Endothelial cell of umbilical vein (primary cell): ENCODE measurements at regions not wholly inside any gene's neighbourhood (a gene's known extent, or its start where the extent isn't known, plus 50 kb on each side); places are given as distances from the start of the nearest gene placed in this dataset.

Experiments
- BruUV-seq: library from RNA; stranded (reverse); fragments of 400-500 nt; replicated peaks from 2 replicates; lab custom pipeline; 2021; lab: Mats Ljungman, UMichigan
- CTCF ChIA-PET: fragments of 300-600, 350-600 bp; sonication (Branson Sonifier 250); formaldehyde crosslinking; loops from one replicate; lab custom pipeline; 2021; ENCODE audit warnings: antibody characterized with exemption, inconsistent platforms; lab: Charles Lee
- POLR2A ChIA-PET: fragments of 300-600, 350-600 bp; sonication (Branson Sonifier 250); formaldehyde crosslinking; loops from one replicate; lab custom pipeline; 2021; ENCODE audit warnings: antibody characterized with exemption, inconsistent platforms; lab: Charles Lee
- DNase-seq: peaks from one replicate; pipeline ENCODE4 v3.0.0-alpha.2; 2011; ENCODE audit warnings: low read depth, low spot score
- FAIRE-seq: peaks from 2 replicates; lab custom pipeline; 2011; peaks lifted over from hg19 to GRCh38; lab: Jason Lieb, UNC
- H2AFZ ChIP-seq: 2 replicates; pipeline ENCODE4 v1.6.0; 2012; ENCODE audit warnings: low read depth, low read length, control low read depth, inconsistent platforms
- H3K27ac ChIP-seq: 2 replicates; pipeline ENCODE4 v1.5.1; 2011; ENCODE audit warnings: low read depth, mild to moderate bottlenecking, control low read depth, low read length, moderate library complexity; ENCODE audit not compliant: insufficient read depth
- H3K27me3 ChIP-seq, 2 experiments: 2 replicates each; pipeline versions ENCODE4 v1.6.0 to v1.6.1; 2011; ENCODE audit warnings: low read length in 2 of 2, mixed read lengths in 1 of 2; ENCODE audit not compliant: control insufficient read depth in 2 of 2, insufficient read depth in 2 of 2
- H3K36me3 ChIP-seq, 2 experiments: 2 replicates in 1 of 2; 3 replicates in 1 of 2; pipeline ENCODE4 v1.5.1; 2011; ENCODE audit warnings: low read length in 2 of 2, mild to moderate bottlenecking in 1 of 2, moderate library complexity in 1 of 2; ENCODE audit not compliant: control insufficient read depth in 2 of 2, insufficient read depth in 2 of 2; ENCODE audit errors: extremely low read depth in 1 of 2
- H3K4me1 ChIP-seq: 3 replicates; pipeline ENCODE4 v1.5.1; 2011; ENCODE audit warnings: mild to moderate bottlenecking, low read length; ENCODE audit not compliant: control insufficient read depth, insufficient read depth; ENCODE audit errors: extremely low read depth
- H3K4me2 ChIP-seq: 2 replicates; pipeline ENCODE4 v1.6.1; 2011; ENCODE audit warnings: low read length, control low read depth, mixed read lengths; ENCODE audit not compliant: insufficient read depth
- H3K4me3 ChIP-seq, 3 experiments: fragments of 200-600 bp in 1 of 3; sonication (generic), shearing (Covaris generic) in 1 of 3; replicated peaks in 1 of 3; 2 replicates each; pipeline ENCODE4 v1.5.1; 2011 to 2016; ENCODE audit warnings: control low read depth in 3 of 3, low read length in 3 of 3, mild to moderate bottlenecking in 2 of 3, inconsistent platforms in 1 of 3, low read depth in 1 of 3, moderate library complexity in 1 of 3; ENCODE audit not compliant: insufficient read depth in 1 of 3
- H3K79me2 ChIP-seq: 2 replicates; pipeline ENCODE4 v1.6.0; 2012; ENCODE audit warnings: low read length, inconsistent platforms; ENCODE audit not compliant: control insufficient read depth, insufficient read depth
- H3K9ac ChIP-seq: replicated peaks from 2 replicates; pipeline ENCODE3; 2011; ENCODE audit warnings: low read length, control low read depth; ENCODE audit not compliant: insufficient read depth; ENCODE audit errors: extremely low read depth
- H3K9me1 ChIP-seq: replicated peaks from 3 replicates; pipeline ENCODE4 v1.6.0; 2011; ENCODE audit warnings: mild to moderate bottlenecking, low read length; ENCODE audit not compliant: control insufficient read depth, insufficient read depth; ENCODE audit errors: extremely low read depth
- H3K9me3 ChIP-seq: replicated peaks from 2 replicates; pipeline ENCODE4 v1.5.1; 2012; ENCODE audit warnings: low read length, inconsistent platforms; ENCODE audit not compliant: control insufficient read depth, insufficient read depth
- H4K20me1 ChIP-seq: replicated peaks from 2 replicates; pipeline ENCODE3; 2011; ENCODE audit warnings: mild to moderate bottlenecking, low read length; ENCODE audit not compliant: control insufficient read depth, insufficient read depth; ENCODE audit errors: extremely low read depth
- EZH2 ChIP-seq: IDR thresholded peaks from 2 replicates; pipeline ENCODE4 v1.6.1; 2012; ENCODE audit warnings: borderline replicate concordance, low read depth, mild to moderate bottlenecking, moderate library complexity, low read length, inconsistent platforms; ENCODE audit not compliant: severe bottlenecking
- JUN ChIP-seq: IDR thresholded peaks from 2 replicates; pipeline ENCODE4 v1.6.1; 2011; ENCODE audit warnings: borderline replicate concordance, low read depth; ENCODE audit not compliant: insufficient read length, insufficient read depth
- MYC ChIP-seq: IDR thresholded peaks from one replicate; pipeline ENCODE4 v1.6.1; 2011; ENCODE audit warnings: mild to moderate bottlenecking, low read depth, low read length
- POLR2A ChIP-seq: IDR thresholded peaks from 2 replicates; pipeline ENCODE4 v1.6.1; 2012; ENCODE audit warnings: low read depth, mild to moderate bottlenecking, control low read depth, low read length
- dilution Hi-C: fragments of 300-500 bp; cut with MboI; formaldehyde crosslinking; loops from one replicate; pipeline ENCODE4 v1.15.0; 2019; ENCODE audit warnings: low sequenced_read_pairs; ENCODE audit not compliant: extremely low pct_ligation_motif_present
- intact Hi-C: fragments of 100-400 bp; cut with micrococcal nuclease; formaldehyde crosslinking; loops from one replicate; pipeline ENCODE4 v1.10.0; 2022
- TF ChIP-seq, protein P1 (sequence below), 2 donors: IDR thresholded peaks; 1 replicate in 1 of 2; 2 replicates in 1 of 2; pipeline ENCODE4 v1.5.1; 2011; ENCODE audit warnings: low read length in 2 of 2, mild to moderate bottlenecking in 2 of 2, moderate library complexity in 2 of 2, control low read depth in 1 of 2, inconsistent platforms in 1 of 2, low read depth in 1 of 2; ENCODE audit not compliant: insufficient read depth in 1 of 2; ENCODE audit errors: extremely low read depth in 1 of 2
- TF ChIP-seq, protein P2 (sequence below): IDR thresholded peaks from 2 replicates; pipeline ENCODE4 v1.6.1; 2011; ENCODE audit not compliant: insufficient read depth, insufficient read length

DNA sequence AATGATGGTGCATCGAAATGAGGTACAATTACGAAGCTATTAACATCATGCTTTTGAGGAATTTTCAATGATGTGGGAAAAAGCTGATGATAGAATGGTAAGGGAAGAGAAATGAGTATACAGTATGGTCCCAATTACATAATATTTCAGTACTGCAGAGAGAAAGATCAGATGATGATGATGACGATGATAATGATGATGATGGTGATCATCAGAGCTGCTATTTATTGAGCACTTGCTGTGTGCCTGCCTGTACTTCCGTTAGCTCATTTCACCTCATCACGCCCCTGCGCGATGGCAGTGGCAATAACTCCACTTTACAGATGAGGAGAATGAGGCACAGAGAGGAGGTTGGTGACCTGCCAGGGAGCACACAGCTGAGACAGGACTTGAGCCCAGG is 620.8 kb downstream of the MATN1 start:
- no peaks in the 10 kb centered on the region for H3K9me3 ChIP-seq
- no peaks in the 10 kb centered on the region for H3K79me2 ChIP-seq
- ChIA-PET POLR2A (no interaction called here), CTCF (no interaction called here)
- H4K20me1 ChIP-seq, result no peaks in the 10 kb centered on the region
- no peak overlapping the region for H3K4me3 ChIP-seq
- TF ChIP-seq JUN, result no peak
- DNase-seq, result no peak
- H3K9ac ChIP-seq, result no peak overlapping the region
- H3K27me3 ChIP-seq, result no peaks in the 10 kb centered on the region
- H3K4me2 ChIP-seq, result no peak overlapping the region
- no peaks in the 10 kb centered on the region for H3K4me1 ChIP-seq
- no TSS peak for BruUV-seq
- dilution Hi-C loops, result no loop called here
- FAIRE-seq, result no peak
- no peaks in the 10 kb centered on the region for H3K36me3 ChIP-seq
- no peak overlapping the region for H2AFZ ChIP-seq
- H3K27ac ChIP-seq, result no peak overlapping the region
- intact Hi-C loops, result no loop called here
- H3K9me1 ChIP-seq, result no peaks in the 10 kb centered on the region

DNA sequence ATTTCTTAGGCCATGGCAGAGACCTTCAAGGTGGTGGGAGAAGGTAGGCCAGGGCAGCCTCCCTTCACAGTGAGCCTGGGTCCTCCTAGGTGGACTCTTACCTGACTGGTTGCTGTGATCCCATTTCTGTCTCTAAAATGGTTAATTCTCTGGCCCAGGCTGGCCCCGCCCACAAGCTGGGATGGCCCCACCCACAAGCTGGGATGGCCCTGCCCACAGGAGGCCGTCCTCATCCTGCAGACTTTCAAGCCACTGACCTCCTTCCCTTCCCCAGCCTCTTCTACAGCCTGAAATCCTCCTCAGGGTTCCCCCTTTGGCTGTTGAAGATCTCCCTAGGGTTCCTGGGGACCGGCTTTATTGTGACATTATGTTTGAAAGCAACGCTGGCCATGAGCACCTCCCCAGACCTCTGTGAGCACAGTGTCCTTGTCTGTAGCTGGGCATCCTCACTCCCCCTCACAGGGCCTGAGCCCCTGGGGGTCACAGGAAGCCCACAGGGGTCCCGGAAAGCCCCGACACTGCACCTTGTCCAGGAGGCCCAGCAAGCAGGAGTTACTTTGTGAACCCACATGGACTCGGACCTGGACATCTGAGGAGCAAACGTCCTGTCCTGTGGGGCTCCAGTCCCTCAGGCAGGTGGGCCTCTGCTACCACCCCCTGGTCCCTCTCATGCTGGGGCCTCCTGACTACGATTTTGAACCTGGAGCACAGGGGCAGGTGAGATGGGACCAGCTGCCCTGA is 621.7 kb downstream of the MATN1 start:
- Histone ChIP-seq H3K4me1 (no peaks in the 10 kb centered on the region), H3K9me3 (no peaks in the 10 kb centered on the region), H2AFZ (no peak overlapping the region), H3K79me2 (no peaks in the 10 kb centered on the region), H3K27ac (no peak overlapping the region), H3K27me3 (no peaks in the 10 kb centered on the region), H3K4me3 (no peak overlapping the region), H3K4me2 (no peak overlapping the region), H4K20me1 (no peaks in the 10 kb centered on the region), H3K9me1 (no peaks in the 10 kb centered on the region), H3K9ac (no peak overlapping the region), H3K36me3 (no peaks in the 10 kb centered on the region)
- BruUV-seq, result no TSS peak
- POLR2A ChIA-PET, result no interaction called here
- intact Hi-C loops (no loop called here), dilution Hi-C loops (no loop called here)
- no peak for DNase-seq
- FAIRE-seq, result no peak
- CTCF ChIA-PET, result no interaction called here
- TF ChIP-seq, protein P1, sequence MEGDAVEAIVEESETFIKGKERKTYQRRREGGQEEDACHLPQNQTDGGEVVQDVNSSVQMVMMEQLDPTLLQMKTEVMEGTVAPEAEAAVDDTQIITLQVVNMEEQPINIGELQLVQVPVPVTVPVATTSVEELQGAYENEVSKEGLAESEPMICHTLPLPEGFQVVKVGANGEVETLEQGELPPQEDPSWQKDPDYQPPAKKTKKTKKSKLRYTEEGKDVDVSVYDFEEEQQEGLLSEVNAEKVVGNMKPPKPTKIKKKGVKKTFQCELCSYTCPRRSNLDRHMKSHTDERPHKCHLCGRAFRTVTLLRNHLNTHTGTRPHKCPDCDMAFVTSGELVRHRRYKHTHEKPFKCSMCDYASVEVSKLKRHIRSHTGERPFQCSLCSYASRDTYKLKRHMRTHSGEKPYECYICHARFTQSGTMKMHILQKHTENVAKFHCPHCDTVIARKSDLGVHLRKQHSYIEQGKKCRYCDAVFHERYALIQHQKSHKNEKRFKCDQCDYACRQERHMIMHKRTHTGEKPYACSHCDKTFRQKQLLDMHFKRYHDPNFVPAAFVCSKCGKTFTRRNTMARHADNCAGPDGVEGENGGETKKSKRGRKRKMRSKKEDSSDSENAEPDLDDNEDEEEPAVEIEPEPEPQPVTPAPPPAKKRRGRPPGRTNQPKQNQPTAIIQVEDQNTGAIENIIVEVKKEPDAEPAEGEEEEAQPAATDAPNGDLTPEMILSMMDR (IDR thresholded peaks at IDR 0.05; ENCODE audit: extremely low read depth in 1 of 2, insufficient read depth in 1 of 2, low read depth in 1 of 2, low read length in 2 of 2), result no peak
- TF ChIP-seq, protein P2, sequence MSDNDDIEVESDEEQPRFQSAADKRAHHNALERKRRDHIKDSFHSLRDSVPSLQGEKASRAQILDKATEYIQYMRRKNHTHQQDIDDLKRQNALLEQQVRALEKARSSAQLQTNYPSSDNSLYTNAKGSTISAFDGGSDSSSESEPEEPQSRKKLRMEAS, result no peak
- TF ChIP-seq MYC (no peak), EZH2 (no peak), POLR2A (no peak)
